ENCODE measurements at regions not wholly inside any gene's neighbourhood (a gene's known extent, or its start where the extent isn't known, plus 50 kb on each side); places are given as distances from the start of the nearest gene placed in this dataset.

DNA sequence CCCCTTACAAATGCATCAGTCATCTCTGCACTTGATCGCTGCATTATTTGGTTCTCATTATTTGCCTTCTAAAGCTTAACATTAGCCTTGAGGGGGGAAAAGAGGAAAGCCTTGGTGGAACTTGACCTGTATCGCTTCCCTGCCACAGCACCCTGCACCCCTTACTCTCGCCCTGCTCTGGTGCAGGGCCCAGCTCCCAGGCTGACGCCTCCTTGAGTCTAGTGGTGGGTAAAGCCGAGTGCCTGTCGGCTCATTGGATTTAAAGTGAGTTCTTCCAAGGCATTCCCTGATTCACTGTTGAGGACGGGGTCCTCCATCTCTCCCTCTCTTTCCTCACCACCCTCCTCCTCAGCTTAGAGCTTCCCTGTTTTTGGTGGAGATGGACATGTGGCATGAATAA is 145.0 kb upstream of the GYPC start:
- TF ChIP-seq POLR2AphosphoS5 (IDR thresholded peaks at IDR 0.05; ENCODE audit: low read depth) (no peak), EZH2 (IDR thresholded peaks at IDR 0.05; ENCODE audit: low read depth, unreplicated experiment) (no peak), CREB1 (CRISPR knock-in tag; IDR thresholded peaks at IDR 0.05; ENCODE audit: low read depth) (no peak), EZH2phosphoT487 (IDR thresholded peaks at IDR 0.05; ENCODE audit: unreplicated experiment) (no peak), STAT1 (IDR thresholded peaks at IDR 0.05; ENCODE audit: unreplicated experiment) (no peak), JUNB (IDR thresholded peaks at IDR 0.05; ENCODE audit: unreplicated experiment) (no peak)
- TF ChIP-seq, protein P1, sequence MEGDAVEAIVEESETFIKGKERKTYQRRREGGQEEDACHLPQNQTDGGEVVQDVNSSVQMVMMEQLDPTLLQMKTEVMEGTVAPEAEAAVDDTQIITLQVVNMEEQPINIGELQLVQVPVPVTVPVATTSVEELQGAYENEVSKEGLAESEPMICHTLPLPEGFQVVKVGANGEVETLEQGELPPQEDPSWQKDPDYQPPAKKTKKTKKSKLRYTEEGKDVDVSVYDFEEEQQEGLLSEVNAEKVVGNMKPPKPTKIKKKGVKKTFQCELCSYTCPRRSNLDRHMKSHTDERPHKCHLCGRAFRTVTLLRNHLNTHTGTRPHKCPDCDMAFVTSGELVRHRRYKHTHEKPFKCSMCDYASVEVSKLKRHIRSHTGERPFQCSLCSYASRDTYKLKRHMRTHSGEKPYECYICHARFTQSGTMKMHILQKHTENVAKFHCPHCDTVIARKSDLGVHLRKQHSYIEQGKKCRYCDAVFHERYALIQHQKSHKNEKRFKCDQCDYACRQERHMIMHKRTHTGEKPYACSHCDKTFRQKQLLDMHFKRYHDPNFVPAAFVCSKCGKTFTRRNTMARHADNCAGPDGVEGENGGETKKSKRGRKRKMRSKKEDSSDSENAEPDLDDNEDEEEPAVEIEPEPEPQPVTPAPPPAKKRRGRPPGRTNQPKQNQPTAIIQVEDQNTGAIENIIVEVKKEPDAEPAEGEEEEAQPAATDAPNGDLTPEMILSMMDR (conservative IDR thresholded peaks at IDR 0.05; ENCODE audit: low read depth in 2 of 2) = no peak
- TF ChIP-seq, protein P2, sequence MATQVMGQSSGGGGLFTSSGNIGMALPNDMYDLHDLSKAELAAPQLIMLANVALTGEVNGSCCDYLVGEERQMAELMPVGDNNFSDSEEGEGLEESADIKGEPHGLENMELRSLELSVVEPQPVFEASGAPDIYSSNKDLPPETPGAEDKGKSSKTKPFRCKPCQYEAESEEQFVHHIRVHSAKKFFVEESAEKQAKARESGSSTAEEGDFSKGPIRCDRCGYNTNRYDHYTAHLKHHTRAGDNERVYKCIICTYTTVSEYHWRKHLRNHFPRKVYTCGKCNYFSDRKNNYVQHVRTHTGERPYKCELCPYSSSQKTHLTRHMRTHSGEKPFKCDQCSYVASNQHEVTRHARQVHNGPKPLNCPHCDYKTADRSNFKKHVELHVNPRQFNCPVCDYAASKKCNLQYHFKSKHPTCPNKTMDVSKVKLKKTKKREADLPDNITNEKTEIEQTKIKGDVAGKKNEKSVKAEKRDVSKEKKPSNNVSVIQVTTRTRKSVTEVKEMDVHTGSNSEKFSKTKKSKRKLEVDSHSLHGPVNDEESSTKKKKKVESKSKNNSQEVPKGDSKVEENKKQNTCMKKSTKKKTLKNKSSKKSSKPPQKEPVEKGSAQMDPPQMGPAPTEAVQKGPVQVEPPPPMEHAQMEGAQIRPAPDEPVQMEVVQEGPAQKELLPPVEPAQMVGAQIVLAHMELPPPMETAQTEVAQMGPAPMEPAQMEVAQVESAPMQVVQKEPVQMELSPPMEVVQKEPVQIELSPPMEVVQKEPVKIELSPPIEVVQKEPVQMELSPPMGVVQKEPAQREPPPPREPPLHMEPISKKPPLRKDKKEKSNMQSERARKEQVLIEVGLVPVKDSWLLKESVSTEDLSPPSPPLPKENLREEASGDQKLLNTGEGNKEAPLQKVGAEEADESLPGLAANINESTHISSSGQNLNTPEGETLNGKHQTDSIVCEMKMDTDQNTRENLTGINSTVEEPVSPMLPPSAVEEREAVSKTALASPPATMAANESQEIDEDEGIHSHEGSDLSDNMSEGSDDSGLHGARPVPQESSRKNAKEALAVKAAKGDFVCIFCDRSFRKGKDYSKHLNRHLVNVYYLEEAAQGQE (IDR thresholded peaks at IDR 0.05; ENCODE audit: unreplicated experiment) = no peak
